ENCODE measurements at regions not wholly inside any gene's neighbourhood (a gene's known extent, or its start where the extent isn't known, plus 50 kb on each side); places are given as distances from the start of the nearest gene placed in this dataset.

GRCh38 chr3:111143-112069, 85.2 kb upstream of the CHL1 start:
- TF ChIP-seq FOXM1 (IDR thresholded peaks at IDR 0.05; ENCODE audit: low read depth): no peak
- no peak for TF ChIP-seq FOXM1 (CRISPR knock-in tag; IDR thresholded peaks at IDR 0.05; ENCODE audit: low read depth)
- TF ChIP-seq GTF2F1 (IDR thresholded peaks at IDR 0.05; ENCODE audit: low read depth, low read length): no peak
- TF ChIP-seq CTCF (IDR thresholded peaks at IDR 0.05 in 2 of 3, conservative IDR thresholded peaks at IDR 0.05 in 1 of 3; ENCODE audit: insufficient read depth in 2 of 3, low read depth in 1 of 3, low read length in 3 of 3): no peak
- TF ChIP-seq TARDBP (IDR thresholded peaks at IDR 0.05): no peak
- no peak for TF ChIP-seq HMG20A (CRISPR knock-in tag; conservative IDR thresholded peaks at IDR 0.05)
- TF ChIP-seq BRF2 (IDR thresholded peaks at IDR 0.05; ENCODE audit: borderline replicate concordance, insufficient read depth, insufficient read length): no peak
- TF ChIP-seq SMAD4 (CRISPR knock-in tag; conservative IDR thresholded peaks at IDR 0.05): no peak
- TF ChIP-seq PATZ1 (CRISPR knock-in tag; IDR thresholded peaks at IDR 0.05; ENCODE audit: borderline replicate concordance): no peak
- no peak for TF ChIP-seq ZBTB43 (CRISPR knock-in tag; IDR thresholded peaks at IDR 0.05)
- TF ChIP-seq ZNF511 (CRISPR knock-in tag; IDR thresholded peaks at IDR 0.05): no peak
- TF ChIP-seq BHLHE40 (IDR thresholded peaks at IDR 0.05; ENCODE audit: low read length): no peak

Data from K562 (cell line).